ENCODE measurements at regions not wholly inside any gene's neighbourhood (a gene's known extent, or its start where the extent isn't known, plus 50 kb on each side); places are given as distances from the start of the nearest gene placed in this dataset.

DNA sequence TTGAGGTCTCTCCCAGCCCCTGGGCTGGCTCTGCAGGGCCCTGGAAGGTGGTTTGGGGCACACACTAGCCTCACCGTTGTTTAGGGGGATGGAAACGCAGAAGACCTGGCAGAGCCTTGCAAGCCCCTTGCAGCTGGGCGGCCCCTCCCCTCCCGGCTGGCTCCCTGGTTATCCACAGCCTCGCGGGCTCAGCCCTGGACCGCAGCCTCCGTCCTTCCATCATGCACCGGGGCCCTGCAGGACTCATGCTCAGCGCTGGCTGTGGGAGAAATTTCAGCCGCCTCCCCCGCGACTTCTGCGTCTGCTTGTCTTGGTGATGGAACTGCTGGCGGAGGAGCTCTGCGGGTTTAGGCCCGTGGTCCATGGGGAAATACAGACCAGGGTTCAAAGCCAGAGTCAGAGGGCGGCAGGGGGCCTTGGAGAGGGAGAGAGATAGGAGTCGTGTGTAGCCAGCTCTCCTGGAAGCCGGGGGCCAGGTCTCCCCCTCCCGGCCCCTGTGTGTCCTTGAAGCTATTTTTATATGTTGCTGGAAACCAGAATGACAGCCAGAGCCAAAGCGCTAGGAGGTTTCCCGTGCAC lies 75.8 kb upstream of the IER5L start:
- TF ChIP-seq, protein P1, sequence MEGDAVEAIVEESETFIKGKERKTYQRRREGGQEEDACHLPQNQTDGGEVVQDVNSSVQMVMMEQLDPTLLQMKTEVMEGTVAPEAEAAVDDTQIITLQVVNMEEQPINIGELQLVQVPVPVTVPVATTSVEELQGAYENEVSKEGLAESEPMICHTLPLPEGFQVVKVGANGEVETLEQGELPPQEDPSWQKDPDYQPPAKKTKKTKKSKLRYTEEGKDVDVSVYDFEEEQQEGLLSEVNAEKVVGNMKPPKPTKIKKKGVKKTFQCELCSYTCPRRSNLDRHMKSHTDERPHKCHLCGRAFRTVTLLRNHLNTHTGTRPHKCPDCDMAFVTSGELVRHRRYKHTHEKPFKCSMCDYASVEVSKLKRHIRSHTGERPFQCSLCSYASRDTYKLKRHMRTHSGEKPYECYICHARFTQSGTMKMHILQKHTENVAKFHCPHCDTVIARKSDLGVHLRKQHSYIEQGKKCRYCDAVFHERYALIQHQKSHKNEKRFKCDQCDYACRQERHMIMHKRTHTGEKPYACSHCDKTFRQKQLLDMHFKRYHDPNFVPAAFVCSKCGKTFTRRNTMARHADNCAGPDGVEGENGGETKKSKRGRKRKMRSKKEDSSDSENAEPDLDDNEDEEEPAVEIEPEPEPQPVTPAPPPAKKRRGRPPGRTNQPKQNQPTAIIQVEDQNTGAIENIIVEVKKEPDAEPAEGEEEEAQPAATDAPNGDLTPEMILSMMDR (IDR thresholded peaks at IDR 0.05): no peak
- no peak for TF ChIP-seq POLR2A (IDR thresholded peaks at IDR 0.05)
- no peak for TF ChIP-seq EP300 (IDR thresholded peaks at IDR 0.05)
